MCF 10A (cell line): ENCODE measurements at regions not wholly inside any gene's neighbourhood (a gene's known extent, or its start where the extent isn't known, plus 50 kb on each side); places are given as distances from the start of the nearest gene placed in this dataset.

ENCODE experiments used
- BruUV-seq: library from RNA; stranded (reverse); fragments of 400-500 nt; replicated peaks from 2 replicates; lab custom pipeline; 2021; lab: Mats Ljungman, UMichigan
- CTCF ChIA-PET: fragments of 300-600 bp; sonication (Branson Sonifier 250); formaldehyde crosslinking; extraction: SDS; loops from one replicate; lab custom pipeline; 2021; ENCODE audit warnings: antibody characterized with exemption, inconsistent platforms; lab: Yijun Ruan, JAX
- POLR2A ChIA-PET: fragments of 300-600, 350-650 bp; sonication (Branson Sonifier 250); formaldehyde crosslinking; extraction: SDS; loops from one replicate; lab custom pipeline; 2020; ENCODE audit warnings: antibody characterized with exemption, inconsistent platforms; lab: Yijun Ruan, JAX
- DNase-seq: peaks from one replicate; pipeline ENCODE4 v3.0.0-alpha.2; 2018; ENCODE audit not compliant: unreplicated experiment
- H3K27ac Mint-ChIP-seq: one replicate; pipeline ENCODE4 v1.8.0; 2022; ENCODE audit warnings: mild to moderate bottlenecking, low read depth, mixed read lengths; ENCODE audit not compliant: unreplicated experiment
- H3K27me3 Mint-ChIP-seq: one replicate; pipeline ENCODE4 v1.8.0; 2022; ENCODE audit warnings: mixed read lengths; ENCODE audit not compliant: insufficient read depth, unreplicated experiment
- H3K36me3 Mint-ChIP-seq: one replicate; pipeline ENCODE4 v1.8.0; 2022; ENCODE audit warnings: mild to moderate bottlenecking, moderate library complexity, mixed read lengths; ENCODE audit not compliant: insufficient read depth, unreplicated experiment
- H3K4me1 Mint-ChIP-seq: one replicate; pipeline ENCODE4 v1.8.0; 2022; ENCODE audit warnings: mixed read lengths; ENCODE audit not compliant: insufficient read depth, unreplicated experiment
- H3K4me3 Mint-ChIP-seq: one replicate; pipeline ENCODE4 v1.8.0; 2022; ENCODE audit warnings: mild to moderate bottlenecking, moderate library complexity, mixed read lengths; ENCODE audit not compliant: unreplicated experiment
- H3K9me3 Mint-ChIP-seq: one replicate; pipeline ENCODE4 v1.8.0; 2022; ENCODE audit warnings: mixed read lengths; ENCODE audit not compliant: unreplicated experiment
- CTCF ChIP-seq: fragments of 200-600 bp; IDR thresholded peaks from one replicate; pipeline ENCODE4 v1.8.0; 2022; ENCODE audit warnings: antibody characterized with exemption, mild to moderate bottlenecking; ENCODE audit not compliant: unreplicated experiment
- intact Hi-C: fragments of 100-400 bp; cut with micrococcal nuclease; formaldehyde crosslinking; loops from 2 replicates; pipeline ENCODE4 v1.14.1; 2022

GRCh38 chr1:60273185-60273584, 199.6 kb upstream of the C1orf87 start:
- CTCF ChIA-PET = interaction anchor here (1.8 to 2.0 kb wide), 2 partner anchors 8 to 492 kb away, joined by 6 to 11 read pairs; no protein-coding TSS in a partner anchor
- Mint-ChIP-seq H3K9me3 (no peaks in the 10 kb centered on the region), H3K27me3 (peaks cover 12% of the 10 kb centered on the region), H3K4me1 (no peaks in the 10 kb centered on the region), H3K36me3 (no peaks in the 10 kb centered on the region), H3K27ac (no peak overlapping the region), H3K4me3 (no peak overlapping the region)
- no peak for TF ChIP-seq CTCF
- POLR2A ChIA-PET = no interaction called here
- intact Hi-C loops = no loop called here
- DNase-seq = no peak
- BruUV-seq = no TSS peak

- H3K9me3 Mint-ChIP-seq = no peaks in the 10 kb centered on the region
- no peak for DNase-seq
- H3K4me1 Mint-ChIP-seq = no peaks in the 10 kb centered on the region
- H3K36me3 Mint-ChIP-seq = no peaks in the 10 kb centered on the region
- no peak overlapping the region for H3K4me3 Mint-ChIP-seq
- no TSS peak for BruUV-seq
- ChIA-PET CTCF (interaction anchor here (0.7 to 1.8 kb wide), 3 partner anchors 10 to 323 kb away, joined by 3 to 13 read pairs (median 4); no protein-coding TSS in a partner anchor), POLR2A (interaction anchor here (0.5 to 0.6 kb wide), 2 partner anchors 271 to 766 kb away, joined by 3 to 4 read pairs; no protein-coding TSS in a partner anchor)
- H3K27ac Mint-ChIP-seq = no peak overlapping the region
- H3K27me3 Mint-ChIP-seq = peaks cover 12% of the 10 kb centered on the region
- intact Hi-C loops = no loop called here
- TF ChIP-seq CTCF = no peak
These were observed 197.5 kb upstream of the C1orf87 start for GRCh38 chr1:60271041-60271440.

GRCh38 chr1:60268451-60268850, 194.9 kb upstream of the C1orf87 start:
- Mint-ChIP-seq H3K4me3 (no peak overlapping the region), H3K27me3 (peaks cover 12% of the 10 kb centered on the region), H3K9me3 (no peaks in the 10 kb centered on the region), H3K36me3 (no peaks in the 10 kb centered on the region), H3K27ac (no peak overlapping the region), H3K4me1 (no peaks in the 10 kb centered on the region)
- TF ChIP-seq CTCF = no peak
- intact Hi-C loops = no loop called here
- DNase-seq = no peak
- CTCF ChIA-PET = interaction anchor here (1.1 to 1.5 kb wide), 3 partner anchors 13 to 292 kb away, joined by 3 to 5 read pairs (median 3); no protein-coding TSS in a partner anchor
- BruUV-seq = no TSS peak
- POLR2A ChIA-PET = no interaction called here

GRCh38 chr1:60265560-60266535, 192.3 kb upstream of the C1orf87 start:
- Mint-ChIP-seq H3K27me3 (no peaks in the 10 kb centered on the region), H3K36me3 (no peaks in the 10 kb centered on the region), H3K4me1 (no peaks in the 10 kb centered on the region), H3K9me3 (no peaks in the 10 kb centered on the region), H3K4me3 (no peak overlapping the region), H3K27ac (no peak overlapping the region)
- ChIA-PET POLR2A (no interaction called here), CTCF (interaction anchor here (0.6 kb wide), 1 partner anchor 686 kb away, joined by 3 read pairs; no protein-coding TSS in a partner anchor)
- intact Hi-C loops = no loop called here
- no peak for TF ChIP-seq CTCF
- DNase-seq = peak; percentile 23
- BruUV-seq = no TSS peak
